ENCODE measurements at regions not wholly inside any gene's neighbourhood (a gene's known extent, or its start where the extent isn't known, plus 50 kb on each side); places are given as distances from the start of the nearest gene placed in this dataset.

DNA sequence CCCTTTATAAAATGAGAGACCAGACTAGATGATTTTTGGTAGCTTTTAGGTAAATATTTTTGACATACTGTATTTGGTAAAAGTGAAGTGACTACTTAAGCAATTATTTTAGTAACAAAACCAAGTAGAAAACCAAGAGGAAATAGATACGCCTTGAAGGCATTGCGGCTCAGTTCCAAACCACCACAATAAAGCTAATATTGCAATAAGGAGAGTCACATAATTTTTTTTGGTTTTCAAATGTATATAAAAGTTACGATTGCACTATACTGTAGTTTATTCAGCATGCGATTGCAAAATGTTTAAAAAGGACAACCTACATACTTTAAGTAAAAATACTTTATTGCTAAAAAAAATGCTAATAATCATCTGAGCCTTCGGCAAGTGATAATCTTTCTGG is 581.7 kb upstream of the POT1 start:
- Histone ChIP-seq H4K20me1 (ENCODE audit: insufficient read depth, low read length) (no peaks in the 10 kb centered on the region), H3K4me1 (ENCODE audit: insufficient read depth, low read length, severe bottlenecking) (no peaks in the 10 kb centered on the region), H3K4me2 (ENCODE audit: low read length) (no peak overlapping the region), H3K27me3 (ENCODE audit: insufficient read depth, low read length) (no peaks in the 10 kb centered on the region), H2AFZ (ENCODE audit: low read length) (no peak overlapping the region), H3K79me2 (ENCODE audit: insufficient read depth, low read length) (no peaks in the 10 kb centered on the region), H3K27ac (ENCODE audit: low read depth, low read length, poor library complexity, severe bottlenecking) (no peak overlapping the region), H3K36me3 (ENCODE audit: insufficient read depth, low read length) (no peaks in the 10 kb centered on the region), H3F3A (ENCODE audit: insufficient read depth, low read length) (no peaks in the 10 kb centered on the region), H3K4me3 (ENCODE audit: low read depth, low read length, poor library complexity, severe bottlenecking) (no peak overlapping the region), H3K9me3 (ENCODE audit: low read length) (no peaks in the 10 kb centered on the region), H3K9me2 (ENCODE audit: low read depth, low read length) (peaks cover 3% of the 10 kb centered on the region; the same call in 1 of the 2 replicates), H3K9ac (ENCODE audit: low read length) (no peak overlapping the region)
- TF ChIP-seq EZH2 (IDR thresholded peaks at IDR 0.05; ENCODE audit: borderline replicate concordance, low read length): no peak
- TF ChIP-seq, protein P1, sequence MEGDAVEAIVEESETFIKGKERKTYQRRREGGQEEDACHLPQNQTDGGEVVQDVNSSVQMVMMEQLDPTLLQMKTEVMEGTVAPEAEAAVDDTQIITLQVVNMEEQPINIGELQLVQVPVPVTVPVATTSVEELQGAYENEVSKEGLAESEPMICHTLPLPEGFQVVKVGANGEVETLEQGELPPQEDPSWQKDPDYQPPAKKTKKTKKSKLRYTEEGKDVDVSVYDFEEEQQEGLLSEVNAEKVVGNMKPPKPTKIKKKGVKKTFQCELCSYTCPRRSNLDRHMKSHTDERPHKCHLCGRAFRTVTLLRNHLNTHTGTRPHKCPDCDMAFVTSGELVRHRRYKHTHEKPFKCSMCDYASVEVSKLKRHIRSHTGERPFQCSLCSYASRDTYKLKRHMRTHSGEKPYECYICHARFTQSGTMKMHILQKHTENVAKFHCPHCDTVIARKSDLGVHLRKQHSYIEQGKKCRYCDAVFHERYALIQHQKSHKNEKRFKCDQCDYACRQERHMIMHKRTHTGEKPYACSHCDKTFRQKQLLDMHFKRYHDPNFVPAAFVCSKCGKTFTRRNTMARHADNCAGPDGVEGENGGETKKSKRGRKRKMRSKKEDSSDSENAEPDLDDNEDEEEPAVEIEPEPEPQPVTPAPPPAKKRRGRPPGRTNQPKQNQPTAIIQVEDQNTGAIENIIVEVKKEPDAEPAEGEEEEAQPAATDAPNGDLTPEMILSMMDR (IDR thresholded peaks at IDR 0.05; ENCODE audit: low read length): no peak

DNA sequence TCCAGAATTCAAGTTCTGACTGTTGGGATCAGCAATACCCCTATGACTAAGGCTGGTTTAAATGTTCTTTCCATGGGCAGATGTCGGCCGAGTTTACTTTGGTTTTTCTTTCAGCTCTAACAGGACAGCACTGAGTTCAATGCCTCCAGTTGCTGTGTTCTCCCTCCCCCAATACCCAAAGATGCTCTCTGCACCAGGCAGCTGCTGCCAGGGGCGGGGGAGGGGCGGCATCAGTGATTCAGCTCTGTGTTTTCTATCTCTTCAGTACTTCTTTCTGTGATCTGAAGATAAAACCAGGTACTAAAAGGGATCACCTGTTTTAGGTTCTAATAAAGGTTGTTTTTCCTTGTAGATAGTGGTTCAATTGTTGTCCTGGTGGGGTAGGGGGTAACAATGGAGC is 576.7 kb upstream of the POT1 start:
- Histone ChIP-seq H3K36me3 (ENCODE audit: insufficient read depth, low read length) (no peaks in the 10 kb centered on the region), H3F3A (ENCODE audit: insufficient read depth, low read length) (no peaks in the 10 kb centered on the region), H4K20me1 (ENCODE audit: insufficient read depth, low read length) (no peaks in the 10 kb centered on the region), H3K27ac (ENCODE audit: low read depth, low read length, poor library complexity, severe bottlenecking) (no peak overlapping the region), H3K4me2 (ENCODE audit: low read length) (no peak overlapping the region), H3K9ac (ENCODE audit: low read length) (no peak overlapping the region), H3K9me2 (ENCODE audit: low read depth, low read length) (peaks cover 3% of the 10 kb centered on the region; the same call in 1 of the 2 replicates), H2AFZ (ENCODE audit: low read length) (no peak overlapping the region), H3K4me3 (ENCODE audit: low read depth, low read length, poor library complexity, severe bottlenecking) (no peak overlapping the region), H3K4me1 (ENCODE audit: insufficient read depth, low read length, severe bottlenecking) (no peaks in the 10 kb centered on the region), H3K27me3 (ENCODE audit: insufficient read depth, low read length) (no peaks in the 10 kb centered on the region), H3K9me3 (ENCODE audit: low read length) (no peaks in the 10 kb centered on the region), H3K79me2 (ENCODE audit: insufficient read depth, low read length) (no peaks in the 10 kb centered on the region)
- TF ChIP-seq EZH2 (IDR thresholded peaks at IDR 0.05; ENCODE audit: borderline replicate concordance, low read length): no peak
- TF ChIP-seq, protein P1 (IDR thresholded peaks at IDR 0.05; ENCODE audit: low read length): no peak

DNA sequence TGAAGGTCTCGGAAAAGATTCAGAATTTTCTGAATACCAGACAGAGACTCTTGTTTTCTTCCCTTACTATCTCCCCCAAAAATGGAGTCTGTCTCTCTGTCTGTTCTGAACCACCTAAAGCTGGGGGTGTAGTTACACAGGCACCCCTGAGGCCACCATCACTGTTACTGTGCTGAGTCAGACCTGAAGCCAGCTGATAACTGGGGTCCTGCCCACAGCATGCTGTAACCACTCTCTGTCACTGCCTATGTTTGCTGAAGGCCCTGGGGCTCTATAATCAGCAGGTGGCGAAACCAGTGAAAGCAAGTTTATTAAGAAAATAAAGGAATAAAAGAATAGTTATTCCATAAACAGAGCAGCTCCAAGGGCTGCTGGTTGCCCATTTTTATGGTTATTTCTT is 575.2 kb upstream of the POT1 start:
- Histone ChIP-seq H3K4me1 (ENCODE audit: insufficient read depth, low read length, severe bottlenecking) (no peaks in the 10 kb centered on the region), H3K9ac (ENCODE audit: low read length) (no peak overlapping the region), H3K27me3 (ENCODE audit: insufficient read depth, low read length) (no peaks in the 10 kb centered on the region), H3K9me2 (ENCODE audit: low read depth, low read length) (peaks cover 3% of the 10 kb centered on the region; the same call in 1 of the 2 replicates), H3K4me3 (ENCODE audit: low read depth, low read length, poor library complexity, severe bottlenecking) (no peak overlapping the region), H3K79me2 (ENCODE audit: insufficient read depth, low read length) (no peaks in the 10 kb centered on the region), H3K4me2 (ENCODE audit: low read length) (no peak overlapping the region), H4K20me1 (ENCODE audit: insufficient read depth, low read length) (no peaks in the 10 kb centered on the region), H3K9me3 (ENCODE audit: low read length) (no peaks in the 10 kb centered on the region), H3K36me3 (ENCODE audit: insufficient read depth, low read length) (no peaks in the 10 kb centered on the region), H3K27ac (ENCODE audit: low read depth, low read length, poor library complexity, severe bottlenecking) (no peak overlapping the region), H2AFZ (ENCODE audit: low read length) (no peak overlapping the region), H3F3A (ENCODE audit: insufficient read depth, low read length) (no peaks in the 10 kb centered on the region)
- TF ChIP-seq, protein P1 (IDR thresholded peaks at IDR 0.05; ENCODE audit: low read length): no peak
- TF ChIP-seq EZH2 (IDR thresholded peaks at IDR 0.05; ENCODE audit: borderline replicate concordance, low read length): no peak

Data from OCI-LY1 (cell line).